ENCODE measurements at regions not wholly inside any gene's neighbourhood (a gene's known extent, or its start where the extent isn't known, plus 50 kb on each side); places are given as distances from the start of the nearest gene placed in this dataset.

GRCh38 chr2:87076253-87077123, 54.8 kb upstream of the PLGLB1 start:
- peak in 2 of 11 experiments; percentile 10 to 49 for TF ChIP-seq CTCF (IDR thresholded peaks at IDR 0.05 in 8 of 11, conservative IDR thresholded peaks at IDR 0.05 in 3 of 11)
- TF ChIP-seq POLR2A (IDR thresholded peaks at IDR 0.05) = peak in 2 of 3 donors; percentile 43 to 86

Data from spleen (tissue), 7 donors.